ENCODE measurements at regions not wholly inside any gene's neighbourhood (a gene's known extent, or its start where the extent isn't known, plus 50 kb on each side); places are given as distances from the start of the nearest gene placed in this dataset.

- H3K27me3 ChIP-seq = no peaks in the 10 kb centered on the region
- H3K4me3 ChIP-seq = no peak overlapping the region
- H3K9me3 ChIP-seq = peaks cover 0 to 12% (median 0%) of the 10 kb centered on the region in 11 donors
- 82% methylated on average over 2 of the region's 2 CpGs for WGBS, 2 donors
- no peak overlapping the region for H3K27ac ChIP-seq
- H3K36me3 ChIP-seq = no peaks in the 10 kb centered on the region
- no peak for ATAC-seq
- intact Hi-C loops (cut with DNase I) = no loop called here
- no peaks in the 10 kb centered on the region for H3K4me1 ChIP-seq
- TF ChIP-seq CTCF (IDR thresholded peaks at IDR 0.05) = no peak
- DNase-seq = no peak
These were observed 170.1 kb upstream of the USP25 start for GRCh38 chr21:15559660-15560059.

GRCh38 chr21:15560383-15561056 is 169.3 kb upstream of the USP25 start:
- H3K4me3 ChIP-seq = no peak overlapping the region
- ATAC-seq (no peak), DNase-seq (no peak)
- intact Hi-C loops (cut with DNase I) = no loop called here
- H3K4me1 ChIP-seq = no peaks in the 10 kb centered on the region
- WGBS, 2 donors = 89% methylated on average over 6 of the region's 6 CpGs
- H3K9me3 ChIP-seq = peaks cover 0 to 12% (median 0%) of the 10 kb centered on the region in 11 donors
- no peak for TF ChIP-seq CTCF (IDR thresholded peaks at IDR 0.05)
- no peaks in the 10 kb centered on the region for H3K36me3 ChIP-seq
- no peak overlapping the region for H3K27ac ChIP-seq
- H3K27me3 ChIP-seq = no peaks in the 10 kb centered on the region

- intact Hi-C loops (cut with DNase I) = no loop called here
These were observed 167.0 kb upstream of the USP25 start for GRCh38 chr21:15562748-15563147.

GRCh38 chr21:15564907-15565306 is 164.9 kb upstream of the USP25 start:
- Histone ChIP-seq H3K27ac (no peak overlapping the region), H3K9me3 (peaks cover 0 to 3% (median 0%) of the 10 kb centered on the region in 11 donors), H3K4me1 (no peaks in the 10 kb centered on the region), H3K4me3 (no peak overlapping the region), H3K36me3 (no peaks in the 10 kb centered on the region), H3K27me3 (no peaks in the 10 kb centered on the region)
- DNase-seq (no peak), ATAC-seq (no peak)
- TF ChIP-seq CTCF (IDR thresholded peaks at IDR 0.05) = no peak
- WGBS, 2 donors = 30 to 35% methylated on average over 4 of the region's 4 CpGs
- intact Hi-C loops (cut with DNase I) = no loop called here

More at GRCh38 chr21:15562748-15563147, 167.0 kb upstream of the USP25 start:
- no peak overlapping the region for H3K4me3 ChIP-seq
- no peaks in the 10 kb centered on the region for H3K4me1 ChIP-seq
- H3K36me3 ChIP-seq = no peaks in the 10 kb centered on the region
- ATAC-seq (no peak), DNase-seq (no peak)
- no peak for TF ChIP-seq CTCF (IDR thresholded peaks at IDR 0.05)
- H3K27ac ChIP-seq = no peak overlapping the region
- no peaks in the 10 kb centered on the region for H3K27me3 ChIP-seq
- peaks cover 0 to 2% (median 0%) of the 10 kb centered on the region in 11 donors for H3K9me3 ChIP-seq
